Activated CD8-positive, alpha-beta memory T cell treated with anti-CD3 and anti-CD28 coated beads, Interleukin-2, amount 50 U/mL, for 4 hours (primary cell): ENCODE measurements at regions not wholly inside any gene's neighbourhood (a gene's known extent, or its start where the extent isn't known, plus 50 kb on each side); places are given as distances from the start of the nearest gene placed in this dataset.

ENCODE experiments used
- DNase-seq: peaks from one replicate; pipeline ENCODE4 v3.0.0-alpha.2; 2020

DNA sequence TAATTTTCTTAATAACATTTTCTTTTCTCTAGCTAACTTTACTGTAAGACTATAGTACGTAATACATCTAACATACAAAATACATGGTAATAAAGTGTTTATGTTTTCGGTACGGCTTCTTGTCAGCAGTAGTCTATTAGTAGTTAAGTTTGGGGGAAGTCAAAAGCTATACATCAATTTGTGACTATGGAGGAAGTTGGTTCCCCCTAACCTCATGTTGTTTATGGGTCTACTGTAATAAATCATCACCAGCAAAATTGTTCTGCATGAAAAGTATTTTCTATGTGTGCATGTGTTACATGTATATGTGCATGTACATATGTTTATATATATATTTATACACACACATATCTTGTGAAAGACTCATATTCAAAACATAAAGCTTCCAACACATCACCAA, 303.0 kb downstream of the TRIB2 start:
- DNase-seq, result no peak

DNA sequence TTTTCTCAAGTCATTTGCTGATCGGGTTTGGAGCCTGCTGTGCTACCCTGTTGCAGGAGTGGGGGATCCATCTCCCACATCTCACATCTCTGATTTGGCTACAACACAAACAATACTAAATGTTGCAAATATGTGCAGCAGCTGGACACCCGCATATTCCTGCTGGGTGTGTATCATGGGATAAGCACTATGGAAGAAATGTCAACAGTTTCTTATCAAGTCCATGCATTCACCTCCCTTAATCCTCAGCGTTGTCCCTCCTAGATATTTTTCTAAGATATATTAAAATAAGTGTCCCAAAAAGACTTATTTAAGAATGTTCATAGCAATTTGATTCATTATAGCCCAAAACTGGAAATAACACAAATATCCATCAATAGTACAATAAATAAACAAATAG, 303.7 kb downstream of the TRIB2 start:
- DNase-seq, result no peak

DNA sequence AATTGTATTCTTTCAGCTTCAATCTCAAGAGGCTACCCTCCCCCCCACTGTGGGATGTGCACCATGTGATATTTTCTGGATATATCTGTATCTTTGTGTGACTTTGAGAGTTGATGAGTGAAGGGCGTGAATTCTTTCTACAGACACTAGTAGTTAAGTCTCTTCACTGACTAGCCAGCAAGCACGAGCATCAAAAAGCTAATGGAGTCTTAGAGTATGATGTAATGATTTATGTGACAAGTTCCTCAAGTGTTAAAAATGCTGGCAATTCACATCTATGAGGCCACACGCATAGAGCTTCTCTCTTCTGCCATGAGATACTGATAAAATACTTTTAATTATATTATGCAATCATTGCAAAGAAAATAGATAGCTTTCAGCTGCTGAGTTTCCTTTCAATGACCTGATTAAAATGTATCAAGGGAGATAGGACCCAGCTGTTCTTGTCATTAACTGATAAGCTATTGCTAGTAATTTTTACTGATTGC, 304.8 kb downstream of the TRIB2 start:
- no peak for DNase-seq

DNA sequence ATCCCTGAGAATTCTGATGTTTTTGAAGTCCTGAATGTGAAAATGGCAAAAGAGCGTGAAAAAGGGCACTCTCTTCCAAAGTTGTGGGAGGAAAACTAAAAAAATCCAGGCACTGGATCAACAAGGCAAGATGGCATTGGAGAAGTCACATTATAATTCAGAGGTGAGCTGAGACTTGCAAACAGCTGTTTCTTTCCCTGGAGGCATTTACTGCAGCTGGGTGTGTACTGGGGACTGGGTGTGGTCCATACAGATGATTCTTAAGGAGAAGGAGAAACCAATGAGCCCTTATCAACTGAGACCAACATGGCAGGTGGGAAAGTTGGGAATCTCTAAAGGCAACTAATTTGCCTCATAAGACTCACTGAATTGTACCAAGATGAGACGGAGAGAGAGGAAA, 313.9 kb downstream of the TRIB2 start:
- DNase-seq, result no peak

DNA sequence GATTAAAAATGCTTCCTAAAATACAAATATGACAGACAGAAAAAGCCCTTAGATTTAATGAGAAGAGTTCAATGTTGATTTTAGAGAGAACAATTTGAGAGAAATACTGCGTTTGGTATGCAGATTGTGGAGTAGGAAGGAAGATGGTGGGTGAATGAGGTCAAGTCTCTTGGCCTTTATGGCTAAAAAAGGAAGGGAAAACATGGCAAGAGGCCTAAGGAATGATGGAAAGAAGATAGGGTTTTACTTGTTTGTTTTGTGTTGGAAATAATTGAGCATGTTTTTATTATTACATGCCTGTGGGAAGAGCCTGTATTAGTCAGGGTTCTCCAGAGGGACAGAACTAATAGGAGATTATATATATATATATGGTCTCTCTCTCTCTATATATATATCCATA, 318.1 kb downstream of the TRIB2 start:
- DNase-seq, result no peak

DNA sequence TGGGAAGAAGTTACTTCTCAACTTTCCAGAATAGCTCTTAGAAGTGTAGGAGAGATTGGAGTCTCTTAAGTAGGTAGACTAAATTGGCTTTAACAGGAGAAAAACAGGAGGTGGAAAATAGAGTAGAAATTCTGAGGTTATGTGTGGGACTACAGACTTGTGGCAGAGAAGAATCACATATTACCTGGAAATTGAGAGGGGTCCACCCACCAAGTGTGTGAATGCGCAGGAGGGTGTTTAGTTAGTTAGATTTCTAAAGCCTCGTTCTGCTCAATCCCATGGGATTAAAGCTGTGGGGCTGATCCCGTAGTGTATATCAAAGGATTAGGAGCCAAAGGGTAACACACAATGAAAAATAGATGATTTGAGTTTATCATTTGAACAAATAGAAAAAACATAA, 319.1 kb downstream of the TRIB2 start:
- no peak for DNase-seq

DNA sequence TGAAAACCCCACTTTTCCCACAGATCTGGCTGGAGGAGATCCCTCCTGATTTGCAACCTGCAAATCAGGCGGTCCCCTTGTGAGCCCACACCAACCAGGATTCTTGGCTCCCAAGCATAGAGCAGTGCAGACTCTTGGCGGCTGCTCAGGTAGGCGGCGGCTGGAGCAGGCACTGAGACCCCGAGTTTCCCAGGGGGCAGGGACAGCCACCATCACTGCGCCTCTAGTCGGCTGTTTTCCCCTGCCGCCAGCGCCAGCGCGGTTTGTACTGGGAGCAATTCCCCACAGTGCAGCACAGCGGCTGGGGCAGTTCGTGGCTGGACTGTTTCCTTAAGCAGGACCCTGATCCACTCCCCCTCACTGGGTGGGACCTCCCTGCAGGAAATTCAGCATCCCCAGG, 323.3 kb downstream of the TRIB2 start:
- no peak for DNase-seq

DNA sequence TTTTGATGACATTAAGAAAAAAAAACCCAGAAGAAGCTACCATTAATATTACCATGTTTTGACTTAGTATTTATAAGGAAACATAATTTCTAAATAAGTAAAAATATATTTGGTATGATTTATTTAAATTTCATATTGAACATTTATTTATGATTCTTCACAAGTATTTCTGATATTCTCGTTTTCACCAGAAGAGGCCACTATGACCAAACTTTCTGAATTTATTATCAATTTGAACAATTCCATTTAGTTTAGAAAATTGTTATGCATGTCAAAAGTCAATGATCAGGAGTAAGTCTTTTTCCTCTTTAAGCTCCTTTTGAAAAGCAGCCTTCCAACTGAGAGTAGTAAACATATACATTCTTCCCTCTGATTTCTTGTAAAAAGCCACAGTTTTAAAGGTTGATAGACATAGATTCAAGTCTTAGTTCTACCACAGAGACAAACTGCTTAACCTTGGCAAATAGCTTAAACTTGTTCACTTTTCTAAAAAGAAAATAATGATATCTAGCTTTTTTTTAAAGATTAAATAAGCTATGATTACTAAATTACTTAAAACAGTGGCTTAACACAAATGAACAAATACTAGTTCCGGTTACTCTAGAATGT, 329.9 kb downstream of the TRIB2 start:
- DNase-seq, result no peak

DNA sequence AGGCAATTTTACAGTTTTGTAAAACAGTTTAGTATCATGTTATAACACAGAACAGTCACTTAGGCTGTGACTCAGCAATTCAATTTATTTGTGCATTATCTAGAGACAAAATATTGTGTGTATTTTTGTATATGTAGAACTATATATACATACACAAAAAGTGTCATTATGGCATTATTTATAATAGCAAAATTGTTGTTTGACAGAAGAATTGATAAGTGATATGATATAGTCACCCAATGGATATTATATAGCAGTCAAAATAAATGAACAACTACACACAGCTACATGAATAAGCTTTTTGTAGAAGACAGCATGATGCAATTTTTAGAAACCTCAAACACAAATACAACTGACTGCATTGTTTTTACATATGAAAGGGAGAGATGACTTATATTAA, 334.0 kb downstream of the TRIB2 start:
- DNase-seq, result no peak

DNA sequence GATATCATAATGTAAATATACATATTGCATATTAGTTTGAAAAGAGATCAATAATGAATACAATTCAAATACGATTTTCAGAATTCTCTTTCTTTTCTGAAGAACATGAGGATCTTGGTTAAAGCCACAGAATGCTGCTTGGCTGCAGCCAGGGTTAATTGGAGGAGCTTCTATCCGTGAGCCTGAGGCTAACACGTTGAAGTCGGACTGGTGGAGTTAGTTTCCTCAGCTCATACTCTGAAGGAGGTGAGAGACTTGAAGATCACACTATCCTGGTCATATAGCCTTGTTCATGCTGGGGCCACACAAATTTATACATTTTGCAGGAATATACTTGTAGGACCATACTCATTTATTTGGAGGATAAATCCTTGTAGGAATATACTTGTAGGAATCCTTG, 335.8 kb downstream of the TRIB2 start:
- DNase-seq, result no peak

DNA sequence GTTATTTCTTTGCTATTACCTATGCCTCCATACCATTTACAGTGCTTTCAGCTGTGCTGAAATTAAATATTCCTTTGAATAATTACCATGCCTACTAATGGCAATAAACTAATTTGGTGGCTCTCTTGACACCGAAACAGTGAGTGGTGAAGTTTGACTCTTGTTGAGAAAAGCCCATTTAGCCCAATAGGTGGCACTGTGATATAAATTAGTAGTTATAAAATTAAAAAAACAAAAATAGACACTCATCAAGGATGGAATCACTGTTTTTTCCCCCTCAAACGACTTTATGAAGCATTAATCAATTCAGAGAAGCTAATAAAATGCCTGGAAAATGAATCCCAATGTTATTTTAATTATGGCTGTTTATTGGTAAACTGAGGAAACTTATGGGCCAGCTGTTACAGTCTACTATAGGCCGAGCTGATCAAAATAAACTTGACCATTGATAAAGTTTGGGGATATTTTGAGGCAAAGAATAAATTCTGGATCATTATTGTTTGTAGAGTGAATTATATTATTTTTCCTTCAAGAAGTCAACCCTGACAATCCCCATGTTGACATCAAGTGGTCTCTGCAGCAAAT, 339.6 kb downstream of the TRIB2 start:
- no peak for DNase-seq

DNA sequence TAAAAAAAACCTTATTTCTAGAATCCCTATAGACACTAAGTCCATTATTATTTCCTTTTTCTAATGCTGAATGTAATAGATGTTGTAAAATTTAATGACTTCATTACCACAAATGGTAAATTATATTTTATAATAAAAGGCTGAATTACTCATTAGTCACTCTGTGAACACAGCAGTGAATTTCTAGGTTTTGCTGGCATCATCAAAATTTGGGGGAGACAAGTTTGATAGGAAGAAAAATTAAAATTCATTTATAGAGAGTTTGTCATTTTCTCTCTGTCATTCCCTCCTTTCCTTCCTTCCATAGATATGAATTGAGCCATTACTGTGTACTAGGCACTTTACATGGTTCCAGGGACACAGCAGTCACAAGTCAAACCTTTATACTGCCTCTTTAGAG, 340.9 kb downstream of the TRIB2 start:
- no peak for DNase-seq

DNA sequence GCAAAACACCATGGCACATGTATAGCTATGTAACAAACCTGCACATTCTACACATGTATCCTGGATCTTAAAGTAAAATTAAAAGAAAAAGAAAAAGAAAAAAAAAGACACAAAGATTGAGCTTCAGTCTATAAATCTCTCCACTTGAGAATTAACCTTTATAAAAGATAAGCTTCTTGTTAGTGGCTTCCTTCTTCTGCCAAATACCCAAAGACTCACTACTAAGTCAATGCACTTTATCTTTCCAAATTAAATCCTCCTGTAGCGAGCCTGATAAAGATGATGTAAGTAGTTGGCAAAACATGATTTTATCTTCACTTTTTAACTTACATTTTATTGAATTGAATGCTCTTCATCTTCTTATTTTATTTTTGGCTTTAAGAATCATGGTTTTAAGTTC, 349.9 kb downstream of the TRIB2 start:
- no peak for DNase-seq

DNA sequence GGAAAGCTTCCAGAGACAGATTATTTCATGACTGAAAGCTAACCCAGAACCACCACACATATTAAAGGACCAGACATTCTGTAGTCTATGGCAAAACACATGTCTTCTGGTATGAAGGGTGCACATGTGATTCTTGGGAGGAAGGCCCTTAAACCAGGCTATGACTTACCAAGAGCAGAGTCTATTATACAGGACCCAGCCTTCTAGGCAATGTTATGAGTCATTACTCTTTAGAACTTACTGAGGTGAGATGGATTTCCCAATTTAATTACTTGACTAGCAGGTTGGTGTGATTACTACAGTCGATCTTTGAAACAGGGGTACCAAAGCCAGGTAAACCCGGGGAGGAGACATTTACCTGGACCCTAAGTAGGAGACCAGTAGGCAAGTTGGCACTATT, 350.8 kb downstream of the TRIB2 start:
- DNase-seq, result no peak

DNA sequence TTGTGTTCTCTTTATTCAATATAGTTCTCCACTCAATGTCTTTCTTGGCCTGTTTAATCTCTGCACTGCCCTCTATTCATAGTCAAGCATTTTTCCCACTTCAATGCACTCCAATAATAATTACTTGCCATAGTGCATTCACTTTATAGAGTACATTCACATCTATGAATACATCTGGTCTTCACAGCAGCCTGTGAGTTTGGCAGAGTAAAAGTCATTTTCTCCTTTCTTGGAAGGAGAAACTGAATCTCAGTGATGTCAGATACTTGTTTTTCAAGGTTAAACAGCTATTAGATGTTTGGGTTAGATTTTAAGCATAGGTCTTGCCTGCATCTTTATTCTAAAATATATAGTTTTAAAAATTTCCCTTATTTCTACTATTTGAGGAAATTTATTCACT, 373.2 kb downstream of the TRIB2 start:
- DNase-seq, result no peak

DNA sequence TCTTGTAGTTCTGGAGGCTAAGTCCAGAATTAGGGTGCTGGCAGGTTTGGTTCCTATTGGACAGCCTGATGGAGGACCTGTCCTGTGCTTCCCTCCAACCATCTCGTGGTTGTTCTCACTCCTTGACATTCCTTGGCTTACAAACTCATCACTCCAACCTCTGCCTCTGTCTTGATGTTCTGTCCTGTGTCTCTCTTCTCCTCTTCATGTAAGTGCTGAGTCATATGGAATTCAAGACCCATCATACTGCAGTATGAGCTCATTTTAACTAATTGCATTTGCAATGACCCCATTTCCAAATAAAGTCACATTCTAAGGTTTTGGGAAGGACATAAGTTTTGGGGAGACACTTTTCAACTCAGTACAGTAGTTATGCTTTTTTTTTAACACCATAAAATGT, 374.7 kb downstream of the TRIB2 start:
- no peak for DNase-seq

DNA sequence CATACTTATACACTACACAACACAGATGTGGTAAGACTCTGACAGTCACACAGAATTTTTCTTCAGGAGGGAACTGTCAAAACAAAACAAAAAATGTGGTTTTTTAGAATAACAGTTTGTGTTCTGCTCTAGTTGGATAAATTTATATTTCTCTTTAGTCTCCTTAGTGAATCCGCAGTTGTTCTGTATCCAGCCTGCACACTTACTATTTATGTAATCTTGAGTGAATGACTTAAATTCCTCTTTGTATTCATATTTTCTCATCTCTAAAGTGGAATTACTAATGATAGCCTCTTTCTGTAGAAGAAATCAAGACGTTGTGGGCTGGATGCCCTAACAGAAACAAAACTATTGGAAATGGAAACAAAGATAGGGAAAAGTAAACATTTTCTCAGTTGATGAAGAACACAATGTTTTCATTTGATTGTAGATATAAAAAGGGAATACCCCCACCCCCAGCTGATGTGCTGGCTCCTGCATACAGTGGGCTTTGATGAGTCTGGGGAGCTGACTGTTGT, 375.2 kb downstream of the TRIB2 start:
- no peak for DNase-seq

DNA sequence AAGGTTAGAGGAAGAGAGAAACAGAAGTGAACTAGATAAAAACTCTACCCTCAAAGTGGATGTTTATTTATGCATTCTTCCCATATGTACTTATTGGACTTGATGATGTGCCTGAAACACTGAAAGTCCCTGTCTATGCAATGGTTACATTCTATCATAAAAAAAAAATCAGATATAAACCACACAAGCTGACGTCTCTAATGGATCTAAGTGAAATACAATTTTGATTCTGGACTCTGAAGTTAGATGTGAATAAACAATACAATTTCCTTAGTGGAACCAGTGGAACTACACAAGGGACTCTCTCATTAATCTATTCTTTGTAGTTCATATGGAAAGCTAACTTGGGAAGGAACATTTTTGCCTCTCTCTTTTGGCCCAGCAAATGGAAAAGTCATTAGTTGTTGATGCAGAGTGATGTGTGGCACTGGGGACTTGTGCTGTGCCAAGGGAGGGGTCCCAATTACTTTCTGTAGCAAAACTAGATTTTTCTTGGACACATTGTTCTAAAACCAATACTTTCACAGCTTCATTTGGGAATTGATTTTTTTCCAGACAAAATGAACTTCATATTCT, 376.8 kb downstream of the TRIB2 start:
- no peak for DNase-seq

DNA sequence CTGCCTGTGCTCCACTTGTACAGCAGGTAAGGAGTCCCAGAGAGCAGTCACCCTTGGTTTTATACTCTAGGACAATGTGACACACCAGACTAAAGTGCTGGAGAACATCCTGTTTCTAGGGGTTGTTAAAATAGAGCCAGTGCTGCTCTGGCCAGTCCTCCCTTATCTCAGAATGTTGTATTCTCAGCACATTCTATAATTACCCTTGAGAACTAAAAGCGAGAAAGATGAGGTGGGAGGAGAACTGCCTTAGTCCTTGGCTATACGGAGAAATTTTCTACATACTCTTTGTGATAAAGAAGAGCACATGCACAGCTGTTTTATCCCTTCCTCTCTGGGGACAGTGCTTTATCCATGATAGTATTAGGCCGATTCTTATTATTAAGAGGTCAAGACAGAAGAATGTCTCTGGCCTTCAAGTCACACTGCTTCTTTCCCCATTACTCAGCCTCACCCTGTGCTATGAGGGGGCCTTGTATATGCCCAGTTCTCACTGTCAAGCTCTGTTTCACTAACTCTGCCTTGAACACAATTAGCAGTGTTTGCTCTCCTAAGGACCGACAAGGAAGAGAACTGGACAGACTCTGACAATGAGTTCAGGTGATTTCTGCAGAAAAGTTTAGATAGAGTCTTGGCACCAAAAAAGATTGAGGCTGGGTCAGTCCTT, 385.8 kb downstream of the TRIB2 start:
- DNase-seq, result no peak

DNA sequence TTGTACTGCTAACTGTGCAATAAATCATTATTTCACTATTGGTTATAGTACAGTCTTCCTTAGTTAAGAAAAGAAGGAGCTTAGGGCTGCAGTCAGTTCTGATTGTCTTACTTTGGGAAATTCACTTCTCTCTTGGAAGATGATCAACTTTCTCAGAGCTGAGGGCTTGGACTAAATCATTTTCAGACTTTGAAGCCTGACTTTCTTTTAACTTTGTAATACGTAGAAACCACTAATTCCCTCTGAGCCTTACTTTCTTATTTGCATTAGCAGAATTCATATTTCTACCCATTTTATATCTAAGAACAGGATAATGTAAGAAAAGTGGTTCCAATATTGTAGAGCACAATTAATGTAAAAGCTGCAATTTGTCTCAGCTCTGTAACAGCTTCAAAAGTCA, 386.4 kb downstream of the TRIB2 start:
- DNase-seq, result no peak

DNA sequence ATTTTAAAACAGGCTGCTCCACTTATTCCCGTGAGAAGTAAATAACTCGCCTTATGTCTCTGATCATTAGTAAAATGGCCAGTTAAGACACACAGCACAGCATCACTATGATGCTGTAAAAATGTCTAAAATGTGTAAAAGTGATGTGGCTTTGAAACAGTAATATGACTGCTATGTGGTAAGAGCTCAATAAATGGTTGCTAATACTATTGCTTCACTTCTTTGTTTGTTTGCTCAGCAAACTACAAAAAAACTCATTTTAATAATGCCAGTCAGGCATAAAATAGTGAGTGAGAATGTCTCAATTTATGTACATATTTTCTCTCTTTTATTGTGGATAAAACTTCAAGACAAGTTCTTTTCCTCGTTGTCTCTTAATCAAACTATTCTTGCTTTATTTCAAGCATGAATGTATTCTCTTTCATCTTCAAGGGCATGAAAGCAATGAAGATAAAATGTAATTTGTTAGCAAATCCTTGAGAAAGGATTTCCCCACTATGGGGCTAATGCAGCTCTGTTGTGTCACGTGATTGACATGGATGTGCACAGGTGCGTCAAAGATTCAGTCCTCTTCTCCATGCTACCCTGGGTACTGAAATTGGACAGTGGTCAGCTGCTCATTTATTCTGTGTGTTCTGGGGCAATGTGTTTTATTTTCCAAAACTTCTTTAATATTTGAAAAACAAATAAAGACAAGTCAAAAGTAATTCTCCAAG, 387.2 kb downstream of the TRIB2 start:
- no peak for DNase-seq

DNA sequence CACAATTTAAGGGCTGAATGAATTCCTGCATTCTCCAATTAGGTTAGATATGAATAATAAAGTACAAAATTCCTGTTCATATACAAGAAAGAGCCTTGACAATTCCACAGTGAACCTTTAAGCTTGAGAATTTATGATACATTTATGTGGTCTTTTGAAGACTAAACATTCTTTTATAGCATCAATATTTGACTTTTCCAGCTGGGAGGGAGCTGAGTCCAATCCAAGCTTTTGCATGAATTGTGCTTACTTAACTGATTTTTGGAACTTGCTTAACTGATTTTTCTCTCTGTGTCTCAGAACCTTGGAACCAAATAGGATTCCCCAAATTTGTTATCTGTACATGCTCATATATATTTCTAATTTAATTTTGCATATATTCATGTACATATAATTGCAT, 388.0 kb downstream of the TRIB2 start:
- no peak for DNase-seq

DNA sequence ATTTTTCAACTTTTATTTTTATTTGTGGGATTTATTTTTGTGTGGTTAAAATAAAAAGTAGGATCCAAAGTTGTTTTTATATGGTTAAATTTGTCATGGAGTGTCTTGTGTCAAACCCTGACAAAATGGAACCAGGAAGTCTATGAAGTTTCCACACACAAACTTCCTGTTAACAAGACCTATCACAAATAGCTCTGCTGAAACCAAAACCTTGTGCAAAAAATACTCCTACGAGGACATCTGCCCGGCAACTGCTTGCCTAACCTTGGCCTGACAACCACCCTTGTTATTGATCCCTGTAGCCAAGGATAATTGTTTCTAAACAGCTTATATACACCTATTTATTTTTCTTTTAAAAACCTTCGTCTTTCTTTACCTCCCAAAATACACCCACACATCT, 389.6 kb downstream of the TRIB2 start:
- DNase-seq, result no peak

DNA sequence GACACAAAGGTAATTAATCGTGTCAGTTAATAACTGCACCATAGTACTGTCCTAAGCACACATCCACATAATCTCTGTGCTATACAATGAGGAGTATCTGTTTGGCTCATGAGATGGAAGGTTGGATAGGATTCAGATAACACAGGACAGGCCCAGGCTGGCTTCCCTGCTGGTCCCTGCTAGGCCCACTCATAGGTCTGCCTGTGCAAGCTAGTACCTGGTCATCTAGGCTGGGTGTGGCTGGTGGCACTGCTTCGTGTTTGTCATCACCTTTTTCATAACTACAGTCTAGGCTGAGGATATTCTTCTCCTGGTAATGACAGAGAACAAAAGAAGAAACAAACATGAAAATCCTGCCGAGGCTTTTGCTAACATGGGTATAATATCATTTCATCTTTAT, 392.8 kb downstream of the TRIB2 start:
- DNase-seq, result no peak
